ENCODE measurements at regions not wholly inside any gene's neighbourhood (a gene's known extent, or its start where the extent isn't known, plus 50 kb on each side); places are given as distances from the start of the nearest gene placed in this dataset.
"Not testable (repeated sequence)": the region's sequence is repeated elsewhere in the genome, so short reads cannot be mapped to it uniquely, and the experiment has no call there.

GRCh38 chr14:27267876-27268275, 670.0 kb upstream of the NOVA1 start:
- DNase-seq, result no peak

GRCh38 chr14:27270716-27271115, 672.9 kb upstream of the NOVA1 start:
- no peak for DNase-seq

GRCh38 chr14:27278341-27278740, 680.5 kb upstream of the NOVA1 start:
- no peak for DNase-seq

- DNase-seq, result no peak
Observed at GRCh38 chr14:27305441-27305945, 707.7 kb upstream of the NOVA1 start.

GRCh38 chr14:27312730-27313129, 714.9 kb upstream of the NOVA1 start:
- not testable (repeated sequence) for DNase-seq

- DNase-seq, result no peak
Observed at GRCh38 chr14:27314231-27314630, 716.4 kb upstream of the NOVA1 start.

- DNase-seq, result no peak
Observed at GRCh38 chr14:27315477-27315876, 717.6 kb upstream of the NOVA1 start.

GRCh38 chr14:27315947-27316346, 718.1 kb upstream of the NOVA1 start:
- DNase-seq, result no peak

GRCh38 chr14:27318774-27319420, 721.1 kb upstream of the NOVA1 start:
- no peak for DNase-seq

- DNase-seq, result no peak
Observed at GRCh38 chr14:27320261-27320660, 722.4 kb upstream of the NOVA1 start.

GRCh38 chr14:27327095-27327494, 729.3 kb upstream of the NOVA1 start:
- DNase-seq, result no peak

- no peak for DNase-seq
Observed at GRCh38 chr14:27338012-27338411, 740.2 kb upstream of the NOVA1 start.

GRCh38 chr14:27363036-27363435, 765.2 kb upstream of the NOVA1 start:
- DNase-seq, result not testable (repeated sequence)

GRCh38 chr14:27366596-27366995, 768.8 kb upstream of the NOVA1 start:
- DNase-seq, result no peak

GRCh38 chr14:27367345-27367744, 769.5 kb upstream of the NOVA1 start:
- DNase-seq, result no peak

GRCh38 chr14:27370074-27370473, 772.2 kb upstream of the NOVA1 start:
- no peak for DNase-seq

- DNase-seq, result no peak
Observed at GRCh38 chr14:27370775-27371174, 772.9 kb upstream of the NOVA1 start.

- DNase-seq, result no peak
Observed at GRCh38 chr14:27371209-27371608, 773.4 kb upstream of the NOVA1 start.

- no peak for DNase-seq
Observed at GRCh38 chr14:27371868-27372267, 774.0 kb upstream of the NOVA1 start.

GRCh38 chr14:27372771-27373170, 774.9 kb upstream of the NOVA1 start:
- DNase-seq, result no peak

GRCh38 chr14:27384124-27384523, 786.3 kb upstream of the NOVA1 start:
- no peak for DNase-seq

GRCh38 chr14:27386391-27386790, 788.6 kb upstream of the NOVA1 start:
- no peak for DNase-seq

- DNase-seq, result no peak
Observed at GRCh38 chr14:27387463-27387862, 789.6 kb upstream of the NOVA1 start.

- no peak for DNase-seq
Observed at GRCh38 chr14:27389402-27389801, 791.6 kb upstream of the NOVA1 start.

GRCh38 chr14:27390155-27390554, 792.3 kb upstream of the NOVA1 start:
- no peak for DNase-seq
